Duodenal mucosa (tissue), 2 donors: ENCODE measurements at regions not wholly inside any gene's neighbourhood (a gene's known extent, or its start where the extent isn't known, plus 50 kb on each side); places are given as distances from the start of the nearest gene placed in this dataset.
"Not testable (repeated sequence)": the region's sequence is repeated elsewhere in the genome, so short reads cannot be mapped to it uniquely, and the experiment has no call there.

Experiments
- H3K27ac ChIP-seq: one replicate; pipeline ENCODE4 v1.7.0; 2013; ENCODE audit warnings: low read depth, low read length
- H3K27me3 ChIP-seq, 2 donors: one replicate each; pipeline ENCODE4 v1.7.0; 2013; ENCODE audit warnings: low read length in 2 of 2, control low read depth in 1 of 2; ENCODE audit not compliant: insufficient read depth in 2 of 2, control insufficient read depth in 1 of 2
- H3K36me3 ChIP-seq, 2 donors: one replicate each; pipeline ENCODE4 v1.7.0; 2013; ENCODE audit warnings: low read length in 2 of 2, control low read depth in 1 of 2; ENCODE audit not compliant: insufficient read depth in 2 of 2, control insufficient read depth in 1 of 2
- H3K4me1 ChIP-seq, 2 donors: one replicate each; pipeline ENCODE4 v1.7.0; 2013; ENCODE audit warnings: low read length in 2 of 2, control low read depth in 1 of 2; ENCODE audit not compliant: insufficient read depth in 2 of 2, control insufficient read depth in 1 of 2
- H3K4me3 ChIP-seq, 2 donors: one replicate each; pipeline ENCODE4 v1.7.0; 2013; ENCODE audit warnings: low read length in 2 of 2, low read depth in 1 of 2
- H3K9ac ChIP-seq, 2 donors: one replicate each; pipeline ENCODE4 v1.7.0; 2013; ENCODE audit warnings: low read length in 2 of 2, low read depth in 1 of 2
- H3K9me3 ChIP-seq, 2 donors: one replicate each; pipeline ENCODE4 v1.7.0; 2013; ENCODE audit warnings: low read length in 2 of 2, control low read depth in 1 of 2; ENCODE audit not compliant: control insufficient read depth in 1 of 2

- not testable (repeated sequence) for H3K9me3 ChIP-seq, H3K27ac ChIP-seq, H3K4me3 ChIP-seq, H3K36me3 ChIP-seq, H3K27me3 ChIP-seq, H3K9ac ChIP-seq, H3K4me1 ChIP-seq
These were observed 87.4 kb upstream of the CYRIA start for GRCh38 chr2:16753025-16753424.

GRCh38 chr2:16750925-16751214 is 85.2 kb upstream of the CYRIA start:
- not testable (repeated sequence) for H3K27ac ChIP-seq, H3K27me3 ChIP-seq, H3K9ac ChIP-seq, H3K4me1 ChIP-seq, H3K4me3 ChIP-seq, H3K9me3 ChIP-seq, H3K36me3 ChIP-seq

GRCh38 chr2:16750175-16750924 is 84.7 kb upstream of the CYRIA start:
- Histone ChIP-seq H3K36me3 (no peaks in the 10 kb centered on the region), H3K9me3 (no peaks in the 10 kb centered on the region), H3K9ac (no peak overlapping the region), H3K27me3 (no peaks in the 10 kb centered on the region), H3K4me1 (no peaks in the 10 kb centered on the region), H3K27ac (no peak overlapping the region), H3K4me3 (no peak overlapping the region)

DNA sequence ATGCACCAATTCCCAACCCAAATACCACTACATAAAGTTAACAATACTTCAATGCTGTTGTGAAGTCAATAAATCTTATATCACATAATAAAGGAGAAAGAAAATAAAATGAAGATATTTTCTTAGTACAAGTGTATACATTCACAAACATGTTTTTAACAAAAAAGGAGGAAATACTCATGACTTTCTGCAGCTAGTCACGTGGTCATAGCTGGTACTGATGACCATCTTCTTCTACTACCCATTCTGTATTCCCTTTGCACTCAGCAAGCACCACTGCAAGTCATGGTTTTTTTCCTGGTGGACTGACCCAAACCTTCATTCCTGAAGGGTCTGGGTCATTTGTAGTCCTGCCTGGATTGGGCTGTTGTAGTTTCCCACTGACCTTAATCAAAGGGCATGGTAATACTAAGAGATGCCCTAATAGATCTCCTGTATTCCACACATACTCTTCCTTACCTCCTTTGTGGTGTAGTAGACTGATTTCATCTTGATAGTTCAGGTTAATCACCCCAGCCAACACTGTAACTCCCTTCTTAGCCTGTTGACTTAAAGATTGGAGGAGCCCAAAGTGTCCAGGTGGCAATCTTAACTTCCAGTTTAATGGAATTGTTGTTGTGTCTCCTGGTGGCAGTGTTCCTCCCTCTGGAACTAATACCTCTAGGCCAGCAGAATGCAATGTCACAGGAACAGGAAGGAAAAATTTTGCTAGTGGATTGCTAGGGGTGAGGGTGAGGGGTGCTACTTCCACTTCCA is 83.1 kb upstream of the CYRIA start:
- H3K27me3 ChIP-seq, H3K4me1 ChIP-seq, H3K4me3 ChIP-seq, H3K9ac ChIP-seq, H3K27ac ChIP-seq, H3K9me3 ChIP-seq, H3K36me3 ChIP-seq: not testable (repeated sequence)

GRCh38 chr2:16747689-16748088 is 82.1 kb upstream of the CYRIA start:
- no peak overlapping the region for H3K9ac ChIP-seq
- no peaks in the 10 kb centered on the region for H3K9me3 ChIP-seq
- no peaks in the 10 kb centered on the region for H3K36me3 ChIP-seq
- no peaks in the 10 kb centered on the region for H3K27me3 ChIP-seq
- no peaks in the 10 kb centered on the region for H3K4me1 ChIP-seq
- H3K4me3 ChIP-seq: no peak overlapping the region
- no peak overlapping the region for H3K27ac ChIP-seq

GRCh38 chr2:16747257-16747656 is 81.6 kb upstream of the CYRIA start:
- Histone ChIP-seq H3K36me3 (no peaks in the 10 kb centered on the region), H3K27me3 (no peaks in the 10 kb centered on the region), H3K27ac (no peak overlapping the region), H3K4me3 (no peak overlapping the region), H3K9ac (no peak overlapping the region), H3K4me1 (no peaks in the 10 kb centered on the region), H3K9me3 (no peaks in the 10 kb centered on the region)

DNA sequence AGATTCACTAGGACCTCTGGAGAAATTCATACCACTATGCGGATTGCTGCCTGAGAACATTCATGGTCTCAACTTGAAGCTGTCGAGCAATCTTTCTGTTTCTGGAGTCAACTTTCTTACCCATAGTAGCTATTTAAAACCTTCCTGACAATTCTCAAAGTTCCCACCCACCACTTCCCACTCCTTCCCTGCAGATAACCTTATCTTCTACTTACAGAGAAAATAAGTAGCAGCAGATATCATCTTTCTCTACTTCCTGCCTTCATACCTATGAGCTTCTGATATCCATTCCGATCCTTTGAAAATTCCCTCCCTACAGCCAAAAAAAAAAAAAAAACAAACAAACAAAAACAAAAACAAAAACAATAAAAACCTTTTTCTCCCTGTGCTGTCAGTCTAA is 81.2 kb upstream of the CYRIA start:
- no peaks in the 10 kb centered on the region for H3K9me3 ChIP-seq
- H3K27ac ChIP-seq: no peak overlapping the region
- H3K4me1 ChIP-seq: no peaks in the 10 kb centered on the region
- H3K36me3 ChIP-seq: no peaks in the 10 kb centered on the region
- H3K27me3 ChIP-seq: no peaks in the 10 kb centered on the region
- H3K4me3 ChIP-seq: no peak overlapping the region
- no peak overlapping the region for H3K9ac ChIP-seq

- Histone ChIP-seq H3K9ac (no peak overlapping the region), H3K4me3 (no peak overlapping the region), H3K27me3 (no peaks in the 10 kb centered on the region), H3K4me1 (no peaks in the 10 kb centered on the region), H3K36me3 (no peaks in the 10 kb centered on the region), H3K9me3 (no peaks in the 10 kb centered on the region), H3K27ac (no peak overlapping the region)
These were observed 80.7 kb upstream of the CYRIA start for GRCh38 chr2:16746329-16746728.

DNA sequence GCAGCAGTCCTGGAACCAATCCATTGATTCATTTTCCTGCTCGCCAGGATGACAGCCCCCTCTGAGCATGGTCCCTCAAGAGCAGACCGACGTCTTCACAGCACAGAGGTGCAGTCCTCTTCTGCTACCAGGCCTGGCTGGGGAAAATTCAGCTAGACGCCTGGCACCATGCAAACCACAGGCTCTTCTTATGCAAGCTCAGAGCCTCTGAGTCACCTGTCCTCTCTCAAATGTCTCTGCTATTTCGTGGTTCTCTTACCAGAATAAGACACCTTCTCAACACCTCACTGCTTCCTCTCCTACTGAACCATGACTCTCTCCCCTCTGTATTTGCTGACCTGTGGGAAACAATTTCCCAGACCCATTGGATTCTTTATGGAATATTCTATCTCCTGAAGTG is 79.8 kb upstream of the CYRIA start:
- Histone ChIP-seq H3K27ac (no peak overlapping the region), H3K27me3 (no peaks in the 10 kb centered on the region), H3K36me3 (no peaks in the 10 kb centered on the region), H3K4me3 (no peak overlapping the region), H3K4me1 (no peaks in the 10 kb centered on the region), H3K9ac (no peak overlapping the region), H3K9me3 (no peaks in the 10 kb centered on the region)

GRCh38 chr2:16744521-16744920 is 78.9 kb upstream of the CYRIA start:
- H3K4me3 ChIP-seq: no peak overlapping the region
- no peak overlapping the region for H3K27ac ChIP-seq
- H3K9me3 ChIP-seq: no peaks in the 10 kb centered on the region

More at GRCh38 chr2:16744521-16744920, 78.9 kb upstream of the CYRIA start:
- Histone ChIP-seq H3K4me1 (no peaks in the 10 kb centered on the region), H3K9ac (no peak overlapping the region), H3K27me3 (no peaks in the 10 kb centered on the region), H3K36me3 (no peaks in the 10 kb centered on the region)
